HG03066 (cell line): ENCODE measurements at regions not wholly inside any gene's neighbourhood (a gene's known extent, or its start where the extent isn't known, plus 50 kb on each side); places are given as distances from the start of the nearest gene placed in this dataset.
"Not testable (repeated sequence)": the region's sequence is repeated elsewhere in the genome, so short reads cannot be mapped to it uniquely, and the experiment has no call there.

Experiments
- ATAC-seq: cut with Tn5 transposase; IDR thresholded peaks from one replicate; pipeline ENCODE4 v1.9.1; 2021; ENCODE audit warnings: low read depth; ENCODE audit not compliant: unreplicated experiment

GRCh38 chr20:30895354-30895711 lies 362.1 kb upstream of the DEFB115 start:
- ATAC-seq, result not testable (repeated sequence)

GRCh38 chr20:30899370-30900079 lies 357.9 kb upstream of the DEFB115 start:
- ATAC-seq, result not testable (repeated sequence)

- not testable (repeated sequence) for ATAC-seq
Measured at GRCh38 chr20:30900080-30900719, 357.3 kb upstream of the DEFB115 start.

- ATAC-seq, result not testable (repeated sequence)
Measured at GRCh38 chr20:30905231-30905630, 352.2 kb upstream of the DEFB115 start.

- no peak for ATAC-seq
Measured at GRCh38 chr20:30910937-30911725, 346.3 kb upstream of the DEFB115 start.

- ATAC-seq, result not testable (repeated sequence)
Measured at GRCh38 chr20:30911832-30912660, 345.4 kb upstream of the DEFB115 start.

GRCh38 chr20:30912661-30913026 lies 344.8 kb upstream of the DEFB115 start:
- ATAC-seq, result not testable (repeated sequence)

GRCh38 chr20:30916404-30916803 lies 341.1 kb upstream of the DEFB115 start:
- not testable (repeated sequence) for ATAC-seq

GRCh38 chr20:30919514-30920188 lies 337.8 kb upstream of the DEFB115 start:
- no peak for ATAC-seq

GRCh38 chr20:30921286-30922071 lies 336.0 kb upstream of the DEFB115 start:
- no peak for ATAC-seq

GRCh38 chr20:30922129-30922528 lies 335.3 kb upstream of the DEFB115 start:
- ATAC-seq, result no peak

- no peak for ATAC-seq
Measured at GRCh38 chr20:30937790-30938189, 319.7 kb upstream of the DEFB115 start.

GRCh38 chr20:30949761-30950160 lies 307.7 kb upstream of the DEFB115 start:
- no peak for ATAC-seq

- ATAC-seq, result not testable (repeated sequence)
Measured at GRCh38 chr20:30951088-30951487, 306.4 kb upstream of the DEFB115 start.

GRCh38 chr20:30956649-30957048 lies 300.8 kb upstream of the DEFB115 start:
- ATAC-seq, result not testable (repeated sequence)

GRCh38 chr20:30959208-30959607 lies 298.3 kb upstream of the DEFB115 start:
- not testable (repeated sequence) for ATAC-seq

GRCh38 chr20:30963591-30963990 lies 293.9 kb upstream of the DEFB115 start:
- no peak for ATAC-seq

GRCh38 chr20:30975859-30976258 lies 281.6 kb upstream of the DEFB115 start:
- not testable (repeated sequence) for ATAC-seq

GRCh38 chr20:30985386-30985785 lies 272.1 kb upstream of the DEFB115 start:
- no peak for ATAC-seq
